Dermis blood vessel endothelial cell (primary cell): ENCODE measurements at regions not wholly inside any gene's neighbourhood (a gene's known extent, or its start where the extent isn't known, plus 50 kb on each side); places are given as distances from the start of the nearest gene placed in this dataset.

Experiments used
- DNase-seq: peaks from one replicate; pipeline ENCODE4 v3.0.0; 2010

- DNase-seq: no peak
These were observed 61.5 kb upstream of the FAM98A start for GRCh38 chr2:33660416-33661123.

GRCh38 chr2:33655626-33656320 lies 56.7 kb upstream of the FAM98A start:
- DNase-seq: no peak

- no peak for DNase-seq
These were observed 53.7 kb upstream of the FAM98A start for GRCh38 chr2:33652830-33653229.

GRCh38 chr2:33650171-33650570 lies 51.1 kb upstream of the FAM98A start:
- DNase-seq: no peak
